Stimulated activated naive CD8-positive, alpha-beta T cell treated with anti-CD3 and anti-CD28 coated beads, Interleukin-15, amount 100 ng/mL, for 72 hours (primary cell): ENCODE measurements at regions not wholly inside any gene's neighbourhood (a gene's known extent, or its start where the extent isn't known, plus 50 kb on each side); places are given as distances from the start of the nearest gene placed in this dataset.

Source experiments
- ATAC-seq: fragments of 150-1000 bp; cut with Tn5 transposase; 2 replicates; pipeline ENCODE4 v1.10.0; 2021; ENCODE audit warnings: mild to moderate bottlenecking, moderate library complexity
- DNase-seq, 2 donors: peaks; one replicate each; pipeline ENCODE4 v3.0.0; 2021 to 2022
- H3K27ac Mint-ChIP-seq, 2 donors: one replicate each; pipeline ENCODE4 v1.8.0; 2022; ENCODE audit warnings: mild to moderate bottlenecking in 2 of 2, mixed read lengths in 2 of 2, moderate library complexity in 2 of 2
- H3K27me3 Mint-ChIP-seq: one replicate; pipeline ENCODE4 v1.8.0; 2022; ENCODE audit warnings: mixed read lengths
- H3K4me1 Mint-ChIP-seq: one replicate; pipeline ENCODE4 v1.8.0; 2022; ENCODE audit warnings: mild to moderate bottlenecking, mixed read lengths
- H3K4me3 Mint-ChIP-seq, 2 donors: one replicate each; pipeline ENCODE4 v1.8.0; 2022; ENCODE audit warnings: mild to moderate bottlenecking in 2 of 2, mixed read lengths in 2 of 2, moderate library complexity in 1 of 2
- H3K9me3 Mint-ChIP-seq, 2 donors: one replicate each; pipeline ENCODE4 v1.8.0; 2022; ENCODE audit warnings: mixed read lengths in 2 of 2

GRCh38 chr4:59249110-59249509, 1951.0 kb upstream of the ADGRL3 start:
- Mint-ChIP-seq H3K9me3 (peaks cover 0 to 3% of the 10 kb centered on the region in 2 donors), H3K27ac (no peak overlapping the region), H3K4me1 (no peaks in the 10 kb centered on the region), H3K27me3 (no peaks in the 10 kb centered on the region), H3K4me3 (no peak overlapping the region)
- DNase-seq = no peak
- ATAC-seq = no peak

- no peak overlapping the region for H3K4me3 Mint-ChIP-seq
- H3K27me3 Mint-ChIP-seq = no peaks in the 10 kb centered on the region
- no peak overlapping the region for H3K27ac Mint-ChIP-seq
- ATAC-seq = no peak
- H3K9me3 Mint-ChIP-seq = peaks cover 4 to 7% of the 10 kb centered on the region in 2 donors
- DNase-seq = no peak
- no peaks in the 10 kb centered on the region for H3K4me1 Mint-ChIP-seq
Measured at GRCh38 chr4:59258002-59258401, 1942.1 kb upstream of the ADGRL3 start.

GRCh38 chr4:59307609-59308008, 1892.5 kb upstream of the ADGRL3 start:
- no peaks in the 10 kb centered on the region for H3K4me1 Mint-ChIP-seq
- no peak for DNase-seq
- H3K9me3 Mint-ChIP-seq = peaks cover 0 to 8% of the 10 kb centered on the region in 2 donors

GRCh38 chr4:59314637-59315036, 1885.5 kb upstream of the ADGRL3 start:
- Mint-ChIP-seq H3K27me3 (no peaks in the 10 kb centered on the region), H3K9me3 (peaks cover 0 to 7% of the 10 kb centered on the region in 2 donors), H3K4me3 (no peak overlapping the region), H3K27ac (no peak overlapping the region), H3K4me1 (no peaks in the 10 kb centered on the region)
- DNase-seq (no peak), ATAC-seq (no peak)

More at GRCh38 chr4:59307609-59308008, 1892.5 kb upstream of the ADGRL3 start:
- Mint-ChIP-seq H3K27me3 (no peaks in the 10 kb centered on the region), H3K27ac (no peak overlapping the region), H3K4me3 (no peak overlapping the region)
- no peak for ATAC-seq

- no peak for DNase-seq
- no peak overlapping the region for H3K4me3 Mint-ChIP-seq
- H3K27me3 Mint-ChIP-seq = no peaks in the 10 kb centered on the region
- H3K27ac Mint-ChIP-seq = no peak overlapping the region
- H3K9me3 Mint-ChIP-seq = peaks cover 7 to 11% of the 10 kb centered on the region in 2 donors
- ATAC-seq = no peak
- no peaks in the 10 kb centered on the region for H3K4me1 Mint-ChIP-seq
Measured at GRCh38 chr4:59339631-59340030, 1860.5 kb upstream of the ADGRL3 start.

GRCh38 chr4:59341506-59341905, 1858.6 kb upstream of the ADGRL3 start:
- no peak overlapping the region for H3K4me3 Mint-ChIP-seq
- no peaks in the 10 kb centered on the region for H3K4me1 Mint-ChIP-seq
- H3K27me3 Mint-ChIP-seq = no peaks in the 10 kb centered on the region
- no peak for ATAC-seq
- H3K9me3 Mint-ChIP-seq = peaks cover 11% of the 10 kb centered on the region in 2 donors
- no peak overlapping the region for H3K27ac Mint-ChIP-seq
- no peak for DNase-seq

- no peak overlapping the region for H3K4me3 Mint-ChIP-seq
- H3K4me1 Mint-ChIP-seq = no peaks in the 10 kb centered on the region
- DNase-seq (no peak), ATAC-seq (no peak)
- H3K9me3 Mint-ChIP-seq = peaks cover 5% of the 10 kb centered on the region in 2 donors
- H3K27ac Mint-ChIP-seq = no peak overlapping the region
- H3K27me3 Mint-ChIP-seq = no peaks in the 10 kb centered on the region
Measured at GRCh38 chr4:59348949-59349348, 1851.2 kb upstream of the ADGRL3 start.

GRCh38 chr4:59369229-59369628, 1830.9 kb upstream of the ADGRL3 start:
- no peak overlapping the region for H3K27ac Mint-ChIP-seq

GRCh38 chr4:59374416-59374815, 1825.7 kb upstream of the ADGRL3 start:
- ATAC-seq (no peak), DNase-seq (no peak)
- no peak overlapping the region for H3K4me3 Mint-ChIP-seq
- H3K9me3 Mint-ChIP-seq = peaks cover 6 to 7% of the 10 kb centered on the region in 2 donors
- no peaks in the 10 kb centered on the region for H3K27me3 Mint-ChIP-seq
- H3K4me1 Mint-ChIP-seq = no peaks in the 10 kb centered on the region
- no peak overlapping the region for H3K27ac Mint-ChIP-seq

More at GRCh38 chr4:59369229-59369628, 1830.9 kb upstream of the ADGRL3 start:
- Mint-ChIP-seq H3K4me1 (no peaks in the 10 kb centered on the region), H3K4me3 (no peak overlapping the region), H3K27me3 (no peaks in the 10 kb centered on the region), H3K9me3 (no peaks in the 10 kb centered on the region)
- no peak for ATAC-seq
- no peak for DNase-seq

- no peak for DNase-seq
Measured at GRCh38 chr4:59380841-59381366, 1819.2 kb upstream of the ADGRL3 start.

GRCh38 chr4:59381591-59381990, 1818.5 kb upstream of the ADGRL3 start:
- Mint-ChIP-seq H3K27me3 (no peaks in the 10 kb centered on the region), H3K4me1 (no peaks in the 10 kb centered on the region), H3K27ac (no peak overlapping the region), H3K9me3 (peaks cover under 1 to 4% of the 10 kb centered on the region in 2 donors), H3K4me3 (no peak overlapping the region)
- ATAC-seq = no peak
- DNase-seq = no peak

More at GRCh38 chr4:59380841-59381366, 1819.2 kb upstream of the ADGRL3 start:
- Mint-ChIP-seq H3K4me3 (no peak overlapping the region), H3K4me1 (no peaks in the 10 kb centered on the region), H3K27me3 (no peaks in the 10 kb centered on the region), H3K27ac (no peak overlapping the region), H3K9me3 (peaks cover 7 to 9% of the 10 kb centered on the region in 2 donors)
- no peak for ATAC-seq

- Mint-ChIP-seq H3K27ac (no peak overlapping the region), H3K4me3 (no peak overlapping the region), H3K9me3 (peaks cover 0 to 5% of the 10 kb centered on the region in 2 donors), H3K4me1 (no peaks in the 10 kb centered on the region), H3K27me3 (no peaks in the 10 kb centered on the region)
- DNase-seq (no peak), ATAC-seq (no peak)
Measured at GRCh38 chr4:59387759-59388758, 1812.1 kb upstream of the ADGRL3 start.

- Mint-ChIP-seq H3K4me3 (no peak overlapping the region), H3K4me1 (no peaks in the 10 kb centered on the region), H3K27ac (no peak overlapping the region), H3K27me3 (no peaks in the 10 kb centered on the region), H3K9me3 (peaks cover 5 to 18% of the 10 kb centered on the region in 2 donors)
- DNase-seq = no peak
- no peak for ATAC-seq
Measured at GRCh38 chr4:59393780-59394179, 1806.3 kb upstream of the ADGRL3 start.

GRCh38 chr4:59400334-59400733, 1799.8 kb upstream of the ADGRL3 start:
- H3K27ac Mint-ChIP-seq = no peak overlapping the region
- no peak for DNase-seq
- no peaks in the 10 kb centered on the region for H3K4me1 Mint-ChIP-seq
- peaks cover 0 to 5% of the 10 kb centered on the region in 2 donors for H3K9me3 Mint-ChIP-seq
- H3K27me3 Mint-ChIP-seq = no peaks in the 10 kb centered on the region
- no peak overlapping the region for H3K4me3 Mint-ChIP-seq
- ATAC-seq = no peak

- Mint-ChIP-seq H3K9me3 (peaks cover 0 to 11% of the 10 kb centered on the region in 2 donors), H3K27me3 (no peaks in the 10 kb centered on the region), H3K4me1 (no peaks in the 10 kb centered on the region), H3K27ac (no peak overlapping the region), H3K4me3 (no peak overlapping the region)
- ATAC-seq (no peak), DNase-seq (no peak)
Measured at GRCh38 chr4:59409647-59410046, 1790.5 kb upstream of the ADGRL3 start.

- Mint-ChIP-seq H3K27ac (no peak overlapping the region), H3K9me3 (peaks cover 0 to 16% of the 10 kb centered on the region in 2 donors), H3K4me3 (no peak overlapping the region), H3K4me1 (no peaks in the 10 kb centered on the region), H3K27me3 (no peaks in the 10 kb centered on the region)
- DNase-seq (no peak), ATAC-seq (no peak)
Measured at GRCh38 chr4:59412739-59413138, 1787.4 kb upstream of the ADGRL3 start.
